ENCODE measurements at regions not wholly inside any gene's neighbourhood (a gene's known extent, or its start where the extent isn't known, plus 50 kb on each side); places are given as distances from the start of the nearest gene placed in this dataset.

- no peak for TF ChIP-seq CTCF (IDR thresholded peaks at IDR 0.05; ENCODE audit: low read depth, low read length)
- no peak for TF ChIP-seq POLR2A (IDR thresholded peaks at IDR 0.05; ENCODE audit: extremely low read depth, insufficient read length)
- TF ChIP-seq MYC (IDR thresholded peaks at IDR 0.05; ENCODE audit: low read depth, low read length) = no peak
- TF ChIP-seq MAX (IDR thresholded peaks at IDR 0.05; ENCODE audit: low read depth, low read length) = no peak
These were observed 130.5 kb upstream of the TTC29 start for GRCh38 chr4:147076179-147076578.
